Astrocyte (in vitro differentiated cells and primary cell): ENCODE measurements at regions not wholly inside any gene's neighbourhood (a gene's known extent, or its start where the extent isn't known, plus 50 kb on each side); places are given as distances from the start of the nearest gene placed in this dataset.

Experiments used
- DNase-seq: peaks from one replicate; pipeline ENCODE4 v3.0.0-alpha.2; 2010; ENCODE audit warnings: low read depth
- FAIRE-seq: peaks from 2 replicates; lab custom pipeline; 2011; peaks lifted over from hg19 to GRCh38; lab: Jason Lieb, UNC
- H2AFZ ChIP-seq: 2 replicates; pipeline ENCODE4 v1.6.0; 2012; ENCODE audit warnings: low read depth, low read length, inconsistent platforms
- H3K27ac ChIP-seq: 2 replicates; pipeline ENCODE4 v1.5.1; 2011; ENCODE audit warnings: low read depth, low read length, inconsistent platforms
- H3K27me3 ChIP-seq: 2 replicates; pipeline ENCODE4 v1.6.0; 2011; ENCODE audit warnings: low read length, inconsistent platforms; ENCODE audit not compliant: insufficient read depth
- H3K36me3 ChIP-seq: 2 replicates; pipeline ENCODE4 v1.5.1; 2011; ENCODE audit warnings: low read length, inconsistent platforms; ENCODE audit not compliant: insufficient read depth
- H3K4me1 ChIP-seq: 2 replicates; pipeline ENCODE4 v1.5.1; 2011; ENCODE audit warnings: low read length, inconsistent platforms; ENCODE audit not compliant: insufficient read depth
- H3K4me2 ChIP-seq: 2 replicates; pipeline ENCODE4 v1.6.0; 2012; ENCODE audit warnings: low read length, inconsistent platforms
- H3K4me3 ChIP-seq: 2 replicates; pipeline ENCODE4 v1.5.1; 2011; ENCODE audit warnings: low read depth, mild to moderate bottlenecking, low read length, inconsistent platforms; ENCODE audit not compliant: insufficient read depth
- H3K79me2 ChIP-seq: 2 replicates; pipeline ENCODE4 v1.6.0; 2012; ENCODE audit warnings: mild to moderate bottlenecking, low read length, inconsistent platforms; ENCODE audit not compliant: insufficient read depth
- H3K9ac ChIP-seq: 2 replicates; pipeline ENCODE4 v1.6.0; 2012; ENCODE audit warnings: mild to moderate bottlenecking, low read length, inconsistent platforms
- H3K9me3 ChIP-seq: 2 replicates; pipeline ENCODE4 v1.5.1; 2012; ENCODE audit warnings: low read depth, mild to moderate bottlenecking, low read length, inconsistent platforms; ENCODE audit not compliant: insufficient read depth
- H4K20me1 ChIP-seq: 2 replicates; pipeline ENCODE4 v1.6.0; 2012; ENCODE audit warnings: low read length, inconsistent platforms; ENCODE audit not compliant: insufficient read depth
- H3K27ac Mint-ChIP-seq: one replicate; pipeline ENCODE4 v1.8.0; 2021; ENCODE audit warnings: mild to moderate bottlenecking, mixed read lengths; ENCODE audit not compliant: unreplicated experiment
- H3K27me3 Mint-ChIP-seq: one replicate; pipeline ENCODE4 v1.8.0; 2021; ENCODE audit warnings: low read depth, mixed read lengths; ENCODE audit not compliant: unreplicated experiment
- H3K36me3 Mint-ChIP-seq: one replicate; pipeline ENCODE4 v1.8.0; 2021; ENCODE audit warnings: low read depth, mixed read lengths; ENCODE audit not compliant: unreplicated experiment
- H3K4me1 Mint-ChIP-seq: one replicate; pipeline ENCODE4 v1.8.0; 2021; ENCODE audit warnings: low read depth, mixed read lengths; ENCODE audit not compliant: unreplicated experiment
- H3K4me3 Mint-ChIP-seq: one replicate; pipeline ENCODE4 v1.8.0; 2021; ENCODE audit warnings: mild to moderate bottlenecking, moderate library complexity, mixed read lengths; ENCODE audit not compliant: unreplicated experiment
- H3K9me3 Mint-ChIP-seq: one replicate; pipeline ENCODE4 v1.8.0; 2021; ENCODE audit warnings: mild to moderate bottlenecking, mixed read lengths; ENCODE audit not compliant: unreplicated experiment
- EZH2 ChIP-seq: IDR thresholded peaks from 2 replicates; pipeline ENCODE4 v1.6.1; 2012; ENCODE audit warnings: mild to moderate bottlenecking, low read length, inconsistent platforms; ENCODE audit not compliant: insufficient read depth
- TF ChIP-seq, protein P1 (sequence below): IDR thresholded peaks from 2 replicates; pipeline ENCODE4 v1.5.1; 2011; ENCODE audit warnings: low read depth, mild to moderate bottlenecking, inconsistent platforms, low read length, moderate library complexity; ENCODE audit not compliant: insufficient read depth

DNA sequence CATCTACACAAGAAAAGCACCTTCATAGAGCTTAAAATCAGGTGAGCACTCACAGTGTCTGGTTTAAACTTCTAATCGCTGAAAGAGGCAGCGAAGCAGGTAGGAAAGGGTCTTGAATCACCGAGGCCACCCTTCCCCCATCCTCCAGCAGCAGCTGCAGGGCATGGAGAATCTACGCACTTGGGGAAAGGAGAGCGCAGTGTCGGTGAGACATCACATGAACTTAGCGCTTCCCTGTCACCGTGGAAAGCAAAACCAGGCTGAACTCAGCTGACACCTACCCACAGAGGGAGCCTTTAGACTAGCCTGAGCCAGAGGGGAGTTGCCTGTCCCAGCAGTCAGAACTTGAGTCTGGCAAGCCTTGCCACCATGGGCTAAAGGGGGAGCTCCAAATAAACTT is 197.2 kb upstream of the ZFP42 start:
- H2AFZ ChIP-seq: no peak overlapping the region
- H3K4me3 Mint-ChIP-seq: no peak overlapping the region
- H3K9me3 ChIP-seq: peaks cover 14% of the 10 kb centered on the region
- H3K27ac ChIP-seq: no peak overlapping the region
- H3K4me2 ChIP-seq: no peak overlapping the region
- no peaks in the 10 kb centered on the region for H3K36me3 ChIP-seq
- H3K27ac Mint-ChIP-seq: no peak overlapping the region
- H3K9me3 Mint-ChIP-seq: peaks cover 6% of the 10 kb centered on the region
- no peak for DNase-seq
- no peaks in the 10 kb centered on the region for H3K4me1 ChIP-seq
- no peaks in the 10 kb centered on the region for H3K4me1 Mint-ChIP-seq
- no peak for FAIRE-seq
- H3K36me3 Mint-ChIP-seq: no peaks in the 10 kb centered on the region
- no peak overlapping the region for H3K9ac ChIP-seq
- H4K20me1 ChIP-seq: no peaks in the 10 kb centered on the region
- no peaks in the 10 kb centered on the region for H3K79me2 ChIP-seq
- H3K27me3 ChIP-seq: no peaks in the 10 kb centered on the region
- H3K4me3 ChIP-seq: no peak overlapping the region
- no peaks in the 10 kb centered on the region for H3K27me3 Mint-ChIP-seq
- TF ChIP-seq, protein P1, sequence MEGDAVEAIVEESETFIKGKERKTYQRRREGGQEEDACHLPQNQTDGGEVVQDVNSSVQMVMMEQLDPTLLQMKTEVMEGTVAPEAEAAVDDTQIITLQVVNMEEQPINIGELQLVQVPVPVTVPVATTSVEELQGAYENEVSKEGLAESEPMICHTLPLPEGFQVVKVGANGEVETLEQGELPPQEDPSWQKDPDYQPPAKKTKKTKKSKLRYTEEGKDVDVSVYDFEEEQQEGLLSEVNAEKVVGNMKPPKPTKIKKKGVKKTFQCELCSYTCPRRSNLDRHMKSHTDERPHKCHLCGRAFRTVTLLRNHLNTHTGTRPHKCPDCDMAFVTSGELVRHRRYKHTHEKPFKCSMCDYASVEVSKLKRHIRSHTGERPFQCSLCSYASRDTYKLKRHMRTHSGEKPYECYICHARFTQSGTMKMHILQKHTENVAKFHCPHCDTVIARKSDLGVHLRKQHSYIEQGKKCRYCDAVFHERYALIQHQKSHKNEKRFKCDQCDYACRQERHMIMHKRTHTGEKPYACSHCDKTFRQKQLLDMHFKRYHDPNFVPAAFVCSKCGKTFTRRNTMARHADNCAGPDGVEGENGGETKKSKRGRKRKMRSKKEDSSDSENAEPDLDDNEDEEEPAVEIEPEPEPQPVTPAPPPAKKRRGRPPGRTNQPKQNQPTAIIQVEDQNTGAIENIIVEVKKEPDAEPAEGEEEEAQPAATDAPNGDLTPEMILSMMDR: no peak
- no peak for TF ChIP-seq EZH2

DNA sequence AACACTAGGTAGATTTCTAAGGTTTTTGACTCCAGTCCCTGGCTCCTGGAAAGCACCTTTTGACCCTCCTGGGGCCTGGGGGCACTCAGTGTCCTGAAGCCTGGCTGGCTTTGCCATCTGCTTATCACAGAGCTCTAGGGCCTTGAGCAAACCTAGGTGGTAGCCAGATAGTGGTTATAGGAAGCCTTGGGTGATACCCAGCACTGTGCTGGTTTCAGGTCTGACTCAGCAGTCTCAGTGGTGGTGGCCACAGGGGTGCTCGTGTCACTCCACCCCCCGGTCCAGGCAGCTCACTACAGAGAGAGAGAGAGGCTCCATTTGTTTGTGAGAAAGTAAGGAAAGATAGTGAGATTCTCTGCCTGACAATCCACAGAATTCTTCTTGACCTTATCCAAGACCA is 195.8 kb upstream of the ZFP42 start:
- Histone ChIP-seq H3K4me1 (no peaks in the 10 kb centered on the region), H3K4me2 (no peak overlapping the region), H2AFZ (no peak overlapping the region), H3K4me3 (no peak overlapping the region), H3K27me3 (no peaks in the 10 kb centered on the region), H3K36me3 (no peaks in the 10 kb centered on the region), H4K20me1 (no peaks in the 10 kb centered on the region), H3K79me2 (no peaks in the 10 kb centered on the region), H3K9ac (no peak overlapping the region), H3K9me3 (peaks cover 14% of the 10 kb centered on the region), H3K27ac (no peak overlapping the region)
- H3K4me1 Mint-ChIP-seq: no peaks in the 10 kb centered on the region
- DNase-seq (no peak), FAIRE-seq (no peak)
- peaks cover 6% of the 10 kb centered on the region for H3K9me3 Mint-ChIP-seq
- TF ChIP-seq, protein P1: no peak
- no peak for TF ChIP-seq EZH2
- no peaks in the 10 kb centered on the region for H3K36me3 Mint-ChIP-seq
- no peak overlapping the region for H3K4me3 Mint-ChIP-seq
- no peak overlapping the region for H3K27ac Mint-ChIP-seq
- H3K27me3 Mint-ChIP-seq: no peaks in the 10 kb centered on the region

DNA sequence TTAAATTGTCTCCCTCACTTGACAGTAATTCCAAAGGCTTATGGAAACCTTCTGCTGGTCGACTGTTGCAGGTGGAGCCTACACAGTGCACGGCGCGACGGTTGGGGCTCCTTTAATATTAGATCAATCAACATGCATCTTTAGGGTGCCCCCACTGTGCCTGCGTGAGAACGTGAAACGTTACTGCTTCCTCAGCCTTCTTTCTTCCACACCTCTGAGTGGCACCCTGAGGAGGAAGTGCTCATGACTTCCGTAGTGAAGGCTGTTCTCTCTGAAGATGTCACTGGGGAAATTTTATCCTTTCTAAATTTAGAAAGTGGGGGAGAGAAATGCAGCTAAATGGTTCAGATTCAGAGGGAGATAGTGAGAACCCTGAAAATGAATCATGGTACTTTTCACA is 184.0 kb upstream of the ZFP42 start:
- FAIRE-seq (no peak), DNase-seq (no peak)
- Histone ChIP-seq H3K9me3 (no peaks in the 10 kb centered on the region), H3K9ac (no peak overlapping the region), H3K4me1 (no peaks in the 10 kb centered on the region), H3K79me2 (no peaks in the 10 kb centered on the region), H3K4me3 (no peak overlapping the region), H2AFZ (no peak overlapping the region), H3K4me2 (no peak overlapping the region), H3K36me3 (no peaks in the 10 kb centered on the region), H3K27me3 (no peaks in the 10 kb centered on the region), H4K20me1 (no peaks in the 10 kb centered on the region), H3K27ac (no peak overlapping the region)
- TF ChIP-seq EZH2: no peak
- TF ChIP-seq, protein P1: no peak
- Mint-ChIP-seq H3K4me3 (no peak overlapping the region), H3K9me3 (no peaks in the 10 kb centered on the region), H3K4me1 (no peaks in the 10 kb centered on the region), H3K27me3 (no peaks in the 10 kb centered on the region), H3K27ac (no peak overlapping the region), H3K36me3 (peaks cover 1% of the 10 kb centered on the region)
